Mucosa of gallbladder (tissue), 1 donor: ENCODE measurements at regions not wholly inside any gene's neighbourhood (a gene's known extent, or its start where the extent isn't known, plus 50 kb on each side); places are given as distances from the start of the nearest gene placed in this dataset.
"Not testable (repeated sequence)": the region's sequence is repeated elsewhere in the genome, so short reads cannot be mapped to it uniquely, and the experiment has no call there.

ENCODE experiments used
- DNase-seq: peaks from one replicate; pipeline ENCODE4 v3.0.0-alpha.2; 2020; ENCODE audit warnings: low spot score
- donor health status: DM: no; HTN: no; CAD: no.

DNA sequence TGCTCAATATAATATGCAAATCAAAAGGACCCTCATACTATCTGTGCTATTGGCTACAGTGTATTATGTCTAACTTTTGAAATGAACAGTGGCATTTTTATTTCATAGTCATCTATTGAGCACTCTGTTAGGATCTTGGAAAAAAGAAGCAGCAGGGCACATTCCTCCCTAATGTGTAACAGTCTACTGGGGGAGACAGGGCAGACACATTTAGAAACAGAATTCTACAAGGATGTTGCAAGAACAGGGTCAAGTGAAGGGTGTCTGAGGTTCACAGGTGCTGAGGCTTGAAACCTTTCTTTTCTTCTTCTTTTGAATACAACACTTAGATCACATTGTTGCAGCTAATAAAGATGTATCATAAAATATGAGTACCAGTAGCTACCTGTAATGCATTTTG, 129.7 kb upstream of the SLC4A4 start:
- DNase-seq = no peak

DNA sequence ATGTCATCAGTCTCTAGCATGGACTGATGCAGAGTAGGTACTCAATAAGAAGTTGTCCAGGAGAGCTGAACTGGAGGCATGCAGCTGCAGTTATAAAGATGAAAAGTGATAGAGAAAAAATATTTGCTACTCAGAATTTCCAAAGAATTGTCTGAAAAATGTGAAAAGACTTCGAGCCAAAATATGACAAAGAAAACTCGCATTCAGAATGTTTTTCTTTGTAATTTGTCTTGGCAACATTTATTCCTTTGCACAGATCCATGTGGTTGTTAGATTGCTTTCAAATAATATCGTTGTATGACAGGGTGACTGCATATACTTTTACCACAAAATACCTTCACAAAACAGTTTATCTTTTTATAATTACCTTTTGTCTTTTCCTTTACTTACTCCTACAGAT, 128.0 kb upstream of the SLC4A4 start:
- DNase-seq = no peak

DNA sequence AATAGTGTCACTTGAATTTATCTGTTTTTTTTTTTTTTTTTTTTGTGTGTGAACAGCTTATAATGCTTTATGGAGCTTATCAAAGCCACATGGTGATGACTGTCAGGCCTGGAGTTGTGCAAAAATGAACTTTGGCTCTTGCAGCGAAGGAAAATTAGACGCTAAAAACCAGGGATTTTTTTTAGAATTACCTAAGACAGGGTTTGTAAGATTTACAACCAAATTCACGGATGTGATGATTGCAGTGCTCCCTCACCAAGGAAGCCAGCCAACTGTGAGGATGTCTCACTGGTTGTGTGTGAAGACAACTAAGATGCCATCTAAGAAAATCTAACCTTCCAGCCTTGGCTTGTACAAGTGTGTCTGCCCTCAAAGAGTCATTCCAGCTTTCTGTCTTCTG, 127.1 kb upstream of the SLC4A4 start:
- DNase-seq = no peak

DNA sequence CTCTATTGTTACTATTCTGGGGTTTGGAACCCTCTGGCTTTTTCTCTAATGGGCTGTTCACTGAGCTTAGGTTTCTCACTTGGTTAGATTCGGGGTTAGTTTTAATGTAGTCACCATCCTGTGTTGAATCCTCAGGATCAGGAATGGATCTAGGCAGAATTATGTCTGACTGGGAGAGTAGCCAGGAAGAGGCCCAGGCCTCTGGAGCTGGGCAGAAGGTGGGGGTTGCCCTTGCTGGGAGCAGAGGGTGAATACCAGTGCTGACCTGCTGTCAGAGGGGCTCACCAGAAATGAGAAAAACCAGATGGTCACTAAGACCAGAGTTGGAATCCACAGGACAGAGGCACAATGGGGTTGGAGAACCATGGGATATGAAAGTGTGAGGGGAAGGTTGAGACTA, 126.6 kb upstream of the SLC4A4 start:
- no peak for DNase-seq

DNA sequence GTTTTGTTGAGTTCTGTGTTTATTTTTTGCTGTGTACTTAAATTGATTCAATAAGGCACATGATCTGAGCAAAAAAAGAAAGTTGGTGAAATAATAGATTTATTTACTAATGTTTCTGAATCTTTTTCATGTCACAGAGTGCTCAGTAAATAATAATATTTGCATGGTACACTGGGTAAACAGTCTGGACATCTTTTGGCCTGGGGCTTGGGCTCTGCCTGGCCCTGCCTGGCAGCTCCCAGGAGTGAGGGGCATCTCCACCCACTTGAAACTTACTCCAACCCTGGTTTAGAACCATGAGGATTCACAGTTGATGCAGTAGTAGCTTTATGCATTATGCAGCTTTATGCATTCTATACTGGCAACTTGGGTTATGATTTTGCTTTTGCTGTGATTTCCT, 124.2 kb upstream of the SLC4A4 start:
- DNase-seq = no peak

DNA sequence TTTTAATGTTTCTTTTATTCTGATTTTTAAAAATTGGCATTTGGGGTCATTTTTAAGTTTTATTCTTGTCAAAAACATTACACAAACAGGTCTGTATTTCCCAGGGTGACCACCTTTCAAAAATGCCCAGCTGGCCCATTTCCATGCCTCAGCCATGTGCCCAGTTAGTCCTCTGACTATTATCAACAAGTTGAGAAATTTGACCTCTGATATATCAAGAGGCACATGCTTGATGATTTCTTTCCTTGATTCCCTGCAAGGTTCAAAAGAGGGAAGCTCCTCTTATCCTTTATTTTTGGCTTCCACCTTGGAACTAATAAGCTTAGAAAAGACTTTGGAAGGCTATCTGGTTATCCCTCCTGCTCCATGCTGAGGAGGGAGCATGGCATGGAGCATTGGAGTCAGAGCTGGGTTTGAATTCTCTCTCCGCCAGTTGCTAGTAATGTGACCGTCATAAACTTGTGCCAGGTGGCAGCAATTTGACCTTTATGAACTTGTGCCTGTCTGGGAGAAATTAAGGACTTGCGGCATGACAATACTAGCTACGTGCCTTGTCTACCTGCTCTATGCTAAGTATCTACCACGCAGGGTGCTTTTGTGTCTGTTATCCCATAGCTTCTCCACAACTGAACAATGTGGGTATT, 122.4 kb upstream of the SLC4A4 start:
- DNase-seq = no peak

DNA sequence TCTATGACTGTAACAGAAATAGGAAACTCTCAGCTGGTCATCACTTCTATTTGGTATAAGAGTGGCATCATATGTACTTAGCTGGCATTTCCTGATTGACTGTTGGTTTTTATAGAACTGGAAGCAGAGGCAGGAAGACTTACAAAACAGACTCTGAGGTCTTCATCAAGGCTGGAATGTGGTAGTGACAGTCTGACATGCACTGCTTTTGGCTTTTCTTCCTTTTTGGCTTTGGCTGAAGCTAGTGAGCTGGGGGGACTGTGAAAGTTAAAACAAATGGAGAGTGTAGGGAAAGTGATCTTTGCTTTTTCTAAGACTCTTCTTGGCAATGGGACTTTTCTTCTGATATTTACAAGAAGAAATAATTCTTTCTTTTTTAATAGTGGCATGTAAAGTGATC, 121.1 kb upstream of the SLC4A4 start:
- no peak for DNase-seq

DNA sequence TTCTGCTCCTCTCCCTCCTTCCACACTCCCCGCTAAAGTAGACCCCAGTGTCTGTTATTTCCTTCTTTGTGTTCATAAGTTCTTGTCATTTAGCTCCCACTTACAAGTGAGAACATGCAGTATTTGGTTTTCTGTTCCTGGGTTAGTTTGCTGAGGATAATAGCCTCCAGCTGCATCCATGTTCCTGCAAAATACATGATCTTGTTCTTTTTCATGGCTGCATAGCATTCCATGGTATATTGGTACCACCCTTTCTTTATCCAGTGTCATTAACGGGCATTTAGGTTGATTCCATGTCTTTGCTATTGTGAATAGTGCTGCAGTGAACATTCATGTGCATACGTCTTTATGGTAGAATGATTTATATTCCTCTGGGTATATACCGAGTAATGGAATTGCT, 118.0 kb upstream of the SLC4A4 start:
- DNase-seq = not testable (repeated sequence)

DNA sequence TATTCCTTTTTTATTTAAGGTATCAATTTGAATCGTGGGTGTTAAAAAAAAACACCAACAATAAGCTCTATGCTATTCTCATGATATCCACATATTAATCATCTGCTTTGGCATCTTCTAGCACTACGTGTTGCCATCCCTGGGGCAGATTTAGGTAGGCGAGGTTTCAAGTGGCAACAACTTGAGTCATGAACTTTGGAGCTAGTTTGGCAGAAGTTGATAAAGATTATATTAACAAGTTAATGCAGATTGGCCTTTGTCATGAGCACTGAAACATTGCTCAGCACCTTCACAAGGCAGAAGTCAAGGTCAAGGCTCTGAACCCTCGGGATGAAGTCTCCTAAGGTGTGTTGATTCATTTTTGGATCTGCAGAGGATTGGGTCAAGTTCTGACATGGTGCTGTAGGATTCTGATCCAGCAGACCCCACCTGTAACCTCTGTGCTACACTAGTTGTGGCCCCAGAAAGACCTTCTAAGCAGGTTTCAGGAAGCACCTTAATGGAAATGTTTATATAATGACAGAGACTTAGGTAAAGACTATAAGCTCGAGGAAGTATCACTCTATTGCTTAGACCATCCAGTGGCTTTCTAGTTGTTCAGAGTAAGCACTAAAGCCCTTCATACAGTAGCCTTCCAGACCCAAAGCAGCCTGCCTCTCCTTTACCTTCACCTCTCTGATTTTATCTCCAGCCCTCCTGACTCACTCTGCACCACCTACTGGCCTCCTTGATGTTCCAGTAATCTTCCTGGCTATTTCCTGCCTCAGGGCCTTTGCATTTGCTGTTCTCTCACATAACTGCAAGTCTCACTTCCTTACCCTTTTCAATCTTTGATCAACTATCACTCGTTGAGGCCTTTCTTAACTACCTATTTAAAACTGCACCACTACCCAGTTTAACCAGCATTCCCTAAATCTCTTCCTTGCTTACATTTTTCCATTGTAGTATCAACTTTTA, 117.0 kb upstream of the SLC4A4 start:
- no peak for DNase-seq

DNA sequence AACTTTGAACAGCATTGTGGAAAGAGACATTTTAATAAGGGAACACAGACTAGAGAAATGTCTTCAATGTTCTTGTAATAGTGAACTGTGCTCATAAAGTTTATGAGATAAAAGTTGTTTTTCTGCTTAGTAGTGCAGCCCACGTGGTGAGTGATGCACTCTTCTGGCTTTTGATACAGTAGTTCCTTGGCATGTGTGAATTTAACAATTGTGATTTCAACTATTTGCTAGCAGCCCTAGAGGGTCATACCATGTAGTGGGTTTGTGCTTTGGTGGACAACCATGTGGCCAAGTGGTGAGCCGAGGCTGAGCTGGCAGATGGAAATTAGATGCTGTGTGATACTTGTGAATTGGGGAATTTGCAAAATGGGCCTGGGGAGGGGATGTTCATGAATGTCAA, 116.2 kb upstream of the SLC4A4 start:
- DNase-seq = no peak

DNA sequence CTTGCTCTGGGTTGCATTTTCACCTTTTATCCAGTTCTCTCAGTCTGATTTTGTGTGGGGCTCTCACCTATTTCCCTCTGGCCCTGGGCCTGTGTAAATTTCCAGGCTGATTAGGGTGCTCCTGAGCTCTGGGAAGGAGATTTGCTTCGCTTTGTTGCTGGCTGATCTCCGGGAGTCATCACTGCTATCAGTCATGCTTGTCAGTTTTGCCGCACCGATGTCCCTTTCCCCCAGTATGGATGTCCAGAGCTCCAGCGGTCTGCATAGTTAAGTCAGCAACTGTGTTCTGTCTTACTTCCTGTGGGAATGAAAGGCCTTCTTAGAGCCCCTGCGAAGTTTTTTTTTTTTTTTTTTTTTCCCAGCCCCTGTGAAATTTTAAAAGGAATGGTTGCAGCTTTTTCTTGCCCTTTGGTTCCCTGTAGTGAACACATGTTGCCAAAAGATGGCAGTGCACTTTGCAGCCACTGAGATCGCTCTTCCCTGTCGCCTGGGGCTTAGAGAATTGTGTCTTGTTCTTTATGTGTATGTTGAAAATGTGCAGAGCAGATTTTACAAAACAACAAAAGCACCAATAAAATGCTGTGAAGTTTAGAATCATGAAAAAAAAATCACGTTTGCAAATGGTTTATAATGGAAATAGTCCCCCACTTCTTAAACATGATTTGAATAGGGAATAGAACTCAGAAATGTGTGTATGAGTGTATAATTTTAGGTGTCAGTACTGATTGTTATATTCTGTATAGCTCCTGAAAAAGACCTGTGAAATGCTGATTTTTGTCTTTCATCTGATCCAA, 109.1 kb upstream of the SLC4A4 start:
- peak; percentile 28 for DNase-seq

DNA sequence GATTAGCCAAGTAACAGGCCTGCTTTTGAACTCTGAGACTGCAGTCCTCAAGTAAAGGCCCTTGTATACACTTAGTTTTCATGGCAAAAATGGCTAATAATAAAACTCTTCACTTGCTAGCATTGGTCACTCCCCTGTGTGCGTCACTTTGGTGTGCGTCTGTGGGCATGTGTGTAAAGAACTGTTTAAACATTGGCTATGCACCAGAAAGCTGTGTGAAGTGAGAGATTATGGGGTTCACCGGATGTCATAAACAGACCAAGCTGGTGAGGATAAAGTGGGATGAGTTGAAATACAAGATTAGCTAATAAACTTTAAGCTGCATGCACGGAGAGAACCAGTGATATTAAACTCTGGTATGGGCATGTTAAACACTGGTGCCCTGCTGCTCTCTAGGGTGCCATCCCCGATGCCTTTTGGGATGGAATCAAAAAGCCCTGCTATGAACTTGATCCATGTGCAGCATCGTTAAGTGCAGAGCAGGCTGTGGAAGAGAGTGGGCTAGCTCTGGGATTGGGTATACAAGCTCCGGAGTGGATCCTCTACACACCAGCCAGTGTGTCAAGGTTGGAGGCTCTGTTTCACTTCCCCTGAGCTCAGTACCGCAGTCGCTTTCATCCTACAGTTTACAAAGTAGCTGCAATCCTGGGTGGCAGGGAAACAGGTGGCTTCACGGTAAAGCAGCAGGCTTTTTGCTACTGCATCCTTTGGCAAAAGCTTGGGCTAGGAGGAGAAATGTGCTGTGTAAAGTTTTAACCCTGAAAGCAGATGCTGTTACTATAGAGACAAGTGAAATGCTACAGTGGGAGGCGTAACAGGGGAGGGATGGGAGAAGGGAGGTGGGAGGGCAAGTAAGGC, 108.3 kb upstream of the SLC4A4 start:
- DNase-seq = no peak

DNA sequence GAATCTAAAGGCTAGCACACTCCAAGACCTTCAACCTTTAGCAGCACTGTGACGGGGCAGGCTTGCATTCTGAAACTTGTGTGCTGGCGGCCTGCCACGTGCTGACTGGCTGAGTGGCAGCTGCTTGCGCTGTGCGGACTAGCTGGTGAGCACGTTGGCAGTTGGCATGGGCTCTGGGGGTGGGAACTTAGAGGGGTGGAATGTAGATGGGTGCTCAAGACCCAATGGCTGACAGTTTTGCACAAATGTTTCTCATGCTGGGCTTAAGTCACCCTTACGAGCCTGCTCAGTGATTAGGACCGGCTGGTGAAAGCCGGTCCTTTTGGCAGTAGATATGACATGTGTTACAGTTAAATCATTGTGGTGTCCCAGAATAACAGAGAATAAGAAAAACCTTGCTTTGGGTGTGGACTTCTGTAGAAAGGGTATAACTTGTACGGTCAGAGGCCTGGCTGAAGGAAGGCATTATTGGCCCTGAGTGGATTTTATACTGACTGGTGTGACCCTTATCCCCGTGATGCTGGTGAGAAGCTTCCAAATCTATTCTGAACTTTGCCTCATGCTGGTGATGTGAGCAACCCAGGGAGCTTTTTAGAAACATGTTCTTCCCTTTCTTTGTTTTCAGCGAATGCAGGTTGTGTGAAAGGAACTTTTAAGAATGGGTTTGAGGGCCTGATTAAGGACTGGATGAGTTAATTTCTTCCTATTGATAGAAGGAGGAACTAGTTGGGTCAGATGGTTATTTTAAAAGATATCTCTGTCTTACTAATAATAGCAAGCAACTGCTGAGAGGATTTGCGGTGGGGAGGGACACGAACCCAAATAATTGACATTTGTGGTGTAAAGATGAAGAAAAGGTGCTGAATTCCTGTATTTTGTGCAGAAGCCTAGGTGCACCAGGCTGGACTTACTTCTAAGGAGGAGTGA, 107.4 kb upstream of the SLC4A4 start:
- DNase-seq = peak; percentile 82

DNA sequence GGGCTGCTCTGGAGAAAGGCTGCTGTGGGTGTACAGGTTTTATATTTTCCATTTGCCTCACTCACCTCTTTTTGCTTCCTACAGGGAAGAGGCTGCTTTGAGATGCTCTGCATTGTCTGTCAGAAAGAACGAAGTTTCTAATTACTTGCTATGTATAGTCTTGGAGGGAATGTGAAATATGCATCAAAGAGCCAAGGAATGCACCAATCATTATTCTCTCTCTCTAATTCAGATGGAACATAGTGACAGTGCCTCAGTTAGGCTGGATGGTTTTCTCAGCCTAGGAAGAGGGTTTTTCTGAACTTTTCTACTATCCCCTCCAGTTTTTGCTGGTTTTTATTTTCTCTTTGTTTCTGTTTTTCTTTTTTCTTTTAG, 106.8 kb upstream of the SLC4A4 start:
- DNase-seq = no peak

DNA sequence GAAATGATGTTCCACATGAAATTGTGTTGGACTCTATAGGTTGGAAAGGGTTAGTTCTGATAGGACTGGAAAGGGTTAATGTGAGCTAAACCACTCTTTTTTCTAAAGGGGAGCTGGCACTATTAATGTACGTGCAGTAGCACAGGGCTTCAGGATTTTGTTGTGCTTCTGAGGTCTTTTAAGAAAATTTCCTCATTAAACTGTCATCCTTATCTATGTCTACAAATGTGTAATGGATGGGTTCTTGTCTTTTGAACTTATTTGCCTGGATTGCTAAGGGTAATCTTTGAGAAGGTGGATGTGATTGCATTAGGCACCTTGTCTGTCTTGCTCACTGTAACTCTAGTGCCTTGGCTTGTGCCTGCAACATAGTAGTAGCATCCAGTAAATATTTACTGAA, 106.0 kb upstream of the SLC4A4 start:
- no peak for DNase-seq

DNA sequence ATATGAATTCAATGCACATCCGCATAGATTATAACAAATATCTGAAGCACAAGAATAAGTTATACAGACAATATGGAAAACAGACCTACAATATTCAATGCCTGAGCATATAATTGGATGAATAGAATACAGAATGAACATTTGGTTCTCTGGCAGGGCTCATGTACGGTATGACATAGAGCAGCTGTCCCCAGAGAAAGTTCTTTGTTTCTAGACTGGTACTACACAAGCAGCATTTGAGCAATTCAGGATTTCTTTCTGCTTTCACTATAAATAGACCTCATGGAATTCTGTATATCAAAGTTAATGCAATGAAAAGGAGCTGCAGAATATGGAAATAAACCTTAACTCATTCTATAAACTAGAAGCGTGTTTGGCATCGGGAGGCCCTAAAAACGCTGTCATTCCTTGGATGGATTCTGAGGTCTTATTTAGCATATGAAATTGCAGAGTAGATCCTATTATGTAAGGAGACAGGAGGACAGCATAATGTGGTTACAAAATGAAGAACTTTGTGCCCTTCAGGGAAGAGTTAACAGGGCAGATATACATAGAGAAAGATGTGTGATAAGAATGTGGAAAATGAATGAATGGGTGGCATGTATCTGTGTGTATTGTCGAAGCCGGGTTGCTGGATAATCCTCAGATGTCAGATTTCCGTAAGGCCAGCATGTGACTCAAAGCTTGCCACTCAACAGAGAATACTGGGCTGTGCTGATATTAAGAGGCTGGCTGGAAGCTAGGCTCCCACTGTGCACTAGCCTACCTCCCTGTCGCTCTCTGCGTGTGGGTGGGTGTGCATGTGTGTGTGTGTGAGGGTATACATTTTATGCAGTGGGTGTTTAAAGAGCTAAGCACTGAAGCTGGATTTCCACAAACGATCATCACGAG, 103.3 kb upstream of the SLC4A4 start:
- no peak for DNase-seq

DNA sequence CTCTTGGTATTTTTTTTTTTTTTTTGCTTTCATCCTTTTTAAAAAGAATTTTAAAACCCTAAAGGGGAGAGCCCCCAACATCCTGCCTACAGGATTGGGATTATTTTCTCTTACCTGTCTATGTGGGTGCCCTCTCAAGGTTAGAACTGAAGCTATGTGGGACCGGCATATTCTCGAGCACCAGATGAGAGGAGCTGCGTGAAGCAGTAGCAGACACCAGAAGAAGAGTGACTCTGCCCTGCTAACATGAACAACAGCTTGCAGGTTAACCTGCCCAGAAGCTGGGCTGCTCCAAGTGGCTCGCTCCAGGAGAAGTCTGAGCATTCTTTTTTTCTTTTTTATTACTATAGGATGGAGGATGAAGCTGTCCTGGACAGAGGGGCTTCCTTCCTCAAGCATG, 102.6 kb upstream of the SLC4A4 start:
- no peak for DNase-seq

DNA sequence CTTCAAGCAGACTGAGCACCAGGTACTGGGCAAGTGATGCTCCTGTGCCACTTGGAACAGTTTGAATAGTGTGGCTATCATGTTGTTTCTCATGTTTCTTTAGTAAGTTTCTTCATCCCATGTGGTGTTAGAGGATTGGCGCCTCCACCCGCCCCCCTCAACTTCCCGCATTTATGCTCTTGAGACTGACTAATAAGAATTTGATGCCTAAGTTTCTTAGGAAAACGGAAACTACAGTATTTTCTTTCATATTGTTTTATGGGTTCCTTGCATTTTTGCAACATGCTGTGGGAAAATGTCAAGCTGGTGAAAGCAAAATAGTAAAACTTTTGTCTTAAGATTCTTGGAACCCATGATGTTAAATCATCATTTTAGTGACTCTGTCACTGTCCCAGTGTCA, 101.2 kb upstream of the SLC4A4 start:
- no peak for DNase-seq

DNA sequence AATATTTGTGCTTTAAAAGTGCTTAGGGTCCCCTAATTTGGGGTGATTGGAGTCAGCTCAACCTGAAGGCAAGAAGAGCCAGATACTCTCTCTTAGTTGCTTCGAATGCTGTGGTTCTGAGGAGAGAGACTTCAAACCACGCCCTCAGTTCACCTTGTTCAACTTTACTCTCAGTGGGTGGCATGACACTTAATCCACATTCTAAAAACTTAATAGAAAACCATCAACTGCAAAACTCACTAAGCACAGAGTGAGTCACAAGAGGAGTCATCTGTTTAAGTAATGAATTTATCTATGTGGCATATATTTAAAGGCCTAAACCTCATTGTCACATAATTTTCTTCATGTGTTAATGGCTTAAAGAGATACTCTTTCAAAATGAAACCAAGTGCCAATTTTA, 99.5 kb upstream of the SLC4A4 start:
- DNase-seq = no peak

DNA sequence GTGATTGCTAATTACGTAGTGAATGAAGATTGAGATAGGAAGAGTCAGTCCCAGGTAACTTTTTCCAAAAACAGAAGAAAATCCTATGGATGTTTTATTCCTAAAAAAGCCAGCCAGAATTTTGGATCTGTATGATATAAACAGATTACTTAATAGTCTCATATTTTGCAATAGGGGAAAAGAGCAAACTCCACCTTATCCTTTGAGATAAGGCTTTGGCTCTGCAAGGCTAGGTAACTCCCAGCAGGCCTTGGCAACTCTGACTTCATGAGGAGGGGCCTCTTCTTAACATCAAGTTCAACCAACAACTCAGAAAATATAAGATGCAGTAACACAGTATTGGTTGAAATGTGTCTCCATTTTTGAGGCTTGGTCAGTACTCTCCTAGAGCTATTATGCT, 98.7 kb upstream of the SLC4A4 start:
- DNase-seq = no peak
